Left renal pelvis (tissue), 4 donors: ENCODE measurements at regions not wholly inside any gene's neighbourhood (a gene's known extent, or its start where the extent isn't known, plus 50 kb on each side); places are given as distances from the start of the nearest gene placed in this dataset.
"Not testable (repeated sequence)": the region's sequence is repeated elsewhere in the genome, so short reads cannot be mapped to it uniquely, and the experiment has no call there.

Experiments used
- DNase-seq, 4 donors: peaks; one replicate each; pipeline ENCODE4 v3.0.0-alpha.2; 2013; ENCODE audit warnings: low read depth in 4 of 4, low spot score in 3 of 4

GRCh38 chr5:174529925-174530681 is 194.3 kb upstream of the MSX2 start:
- no peak for DNase-seq

- no peak for DNase-seq
Measured at GRCh38 chr5:174531782-174532191, 192.6 kb upstream of the MSX2 start.

- DNase-seq = peak in 1 of 4 donors; percentile 6
Measured at GRCh38 chr5:174532455-174533453, 191.6 kb upstream of the MSX2 start.

GRCh38 chr5:174533751-174534241 is 190.6 kb upstream of the MSX2 start:
- DNase-seq = no peak

- no peak for DNase-seq
Measured at GRCh38 chr5:174535669-174536068, 188.7 kb upstream of the MSX2 start.

- not testable (repeated sequence) for DNase-seq
Measured at GRCh38 chr5:174539823-174540222, 184.6 kb upstream of the MSX2 start.

- no peak for DNase-seq
Measured at GRCh38 chr5:174542037-174542436, 182.3 kb upstream of the MSX2 start.

- no peak for DNase-seq
Measured at GRCh38 chr5:174542471-174542870, 181.9 kb upstream of the MSX2 start.

GRCh38 chr5:174545926-174546325 is 178.5 kb upstream of the MSX2 start:
- no peak for DNase-seq

- no peak for DNase-seq
Measured at GRCh38 chr5:174547814-174548213, 176.6 kb upstream of the MSX2 start.

GRCh38 chr5:174549254-174549653 is 175.1 kb upstream of the MSX2 start:
- no peak for DNase-seq

- no peak for DNase-seq
Measured at GRCh38 chr5:174550026-174550425, 174.4 kb upstream of the MSX2 start.

GRCh38 chr5:174552428-174552827 is 172.0 kb upstream of the MSX2 start:
- DNase-seq = no peak

GRCh38 chr5:174553556-174553955 is 170.8 kb upstream of the MSX2 start:
- DNase-seq = no peak

- DNase-seq = no peak
Measured at GRCh38 chr5:174555726-174556125, 168.7 kb upstream of the MSX2 start.

GRCh38 chr5:174556756-174557155 is 167.6 kb upstream of the MSX2 start:
- DNase-seq = no peak

- no peak for DNase-seq
Measured at GRCh38 chr5:174558190-174558589, 166.2 kb upstream of the MSX2 start.

GRCh38 chr5:174559141-174559540 is 165.2 kb upstream of the MSX2 start:
- no peak for DNase-seq

- no peak for DNase-seq
Measured at GRCh38 chr5:174559566-174560090, 164.8 kb upstream of the MSX2 start.

GRCh38 chr5:174560861-174561260 is 163.5 kb upstream of the MSX2 start:
- DNase-seq = no peak

GRCh38 chr5:174563040-174563439 is 161.3 kb upstream of the MSX2 start:
- not testable (repeated sequence) for DNase-seq
